Epidermal melanocyte (primary cell): ENCODE measurements at regions not wholly inside any gene's neighbourhood (a gene's known extent, or its start where the extent isn't known, plus 50 kb on each side); places are given as distances from the start of the nearest gene placed in this dataset.

Source experiments
- DNase-seq: peaks from one replicate; pipeline ENCODE4 v3.0.0; 2011; ENCODE audit warnings: low spot score; ENCODE audit not compliant: insufficient read length

GRCh38 chr3:21801631-21802030 lies 50.6 kb upstream of the ZNF385D start:
- DNase-seq, result no peak

DNA sequence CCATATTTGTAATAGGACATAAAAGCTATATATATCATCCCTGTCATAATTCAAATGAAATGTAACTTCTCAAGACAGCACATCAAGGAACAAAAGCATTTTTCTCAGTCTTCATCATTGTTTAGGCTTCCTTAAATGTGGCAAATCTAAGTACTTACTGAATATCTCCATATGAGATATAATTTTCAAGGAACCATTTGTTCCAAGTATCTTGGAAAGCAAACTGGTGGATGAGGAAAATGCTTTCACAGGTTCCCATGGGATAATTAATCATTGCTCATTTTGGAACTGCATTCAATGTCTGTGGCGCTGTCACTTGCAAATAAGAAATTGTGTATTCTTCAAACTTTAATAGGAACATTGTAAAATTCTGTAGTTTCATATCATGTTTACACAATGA lies 52.6 kb upstream of the ZNF385D start:
- no peak for DNase-seq

DNA sequence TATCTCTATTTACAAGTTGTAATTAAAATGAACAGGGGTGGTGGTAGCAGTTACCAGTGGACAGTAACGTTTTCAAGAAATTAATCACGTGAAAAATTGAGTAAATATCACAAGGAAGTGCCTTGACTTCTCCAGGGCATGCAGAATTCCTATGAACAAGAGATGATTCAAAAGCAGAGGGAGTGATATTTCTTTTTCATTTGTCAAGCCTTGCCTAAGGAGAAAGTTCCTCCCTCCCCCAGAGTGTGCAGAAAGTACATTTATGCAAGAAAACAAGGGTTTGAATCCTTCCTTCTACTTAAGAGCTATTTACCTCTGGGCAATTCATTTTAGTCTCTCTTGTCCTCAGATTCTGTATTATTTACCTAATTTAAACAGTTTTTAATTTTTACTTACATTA lies 53.3 kb upstream of the ZNF385D start:
- DNase-seq, result no peak

GRCh38 chr3:21806733-21807132 lies 55.7 kb upstream of the ZNF385D start:
- DNase-seq, result no peak

GRCh38 chr3:21825684-21826083 lies 74.7 kb upstream of the ZNF385D start:
- no peak for DNase-seq

DNA sequence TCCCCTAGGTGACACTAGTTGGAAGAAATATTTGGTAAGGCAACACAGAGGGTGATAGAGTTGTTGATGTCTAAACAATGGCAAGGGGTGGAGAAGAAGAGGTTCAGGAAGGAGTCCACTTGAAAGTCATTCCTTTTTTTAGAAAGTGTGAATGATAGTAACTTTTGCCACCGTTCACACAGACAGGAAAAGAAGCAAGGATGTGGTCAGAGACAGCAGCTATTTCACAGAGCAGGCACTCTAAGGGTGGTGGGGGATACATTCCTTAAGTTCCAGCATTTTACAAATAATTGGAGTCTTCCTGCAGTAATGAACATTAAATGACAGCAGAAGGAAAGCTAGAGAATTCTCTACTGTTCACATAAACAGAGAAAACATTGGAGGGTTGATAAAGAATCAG lies 75.4 kb upstream of the ZNF385D start:
- DNase-seq, result no peak

GRCh38 chr3:21830541-21830940 lies 79.5 kb upstream of the ZNF385D start:
- no peak for DNase-seq

DNA sequence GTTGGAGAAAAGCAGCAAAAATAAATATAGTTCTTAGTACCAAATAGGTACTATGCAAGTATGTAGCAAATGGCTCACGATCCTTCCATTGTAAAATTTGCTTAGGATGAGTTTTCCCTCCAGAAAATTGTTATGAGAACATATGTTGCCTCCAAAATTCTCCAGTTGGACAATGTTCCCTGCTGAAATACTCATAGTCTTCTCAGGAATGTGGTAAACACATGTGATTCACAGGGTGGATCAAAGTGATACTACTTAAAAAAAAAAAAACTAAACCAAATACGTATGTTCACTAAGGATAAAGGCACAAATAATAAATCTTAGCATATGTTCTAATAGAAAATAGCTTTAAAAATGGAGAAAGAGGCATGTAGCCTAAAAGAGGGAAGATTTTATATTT lies 84.3 kb upstream of the ZNF385D start:
- no peak for DNase-seq

- DNase-seq, result no peak
Observed at GRCh38 chr3:21836227-21836626, 85.2 kb upstream of the ZNF385D start.

- no peak for DNase-seq
Observed at GRCh38 chr3:21839176-21839575, 88.2 kb upstream of the ZNF385D start.

- no peak for DNase-seq
Observed at GRCh38 chr3:21839592-21839991, 88.6 kb upstream of the ZNF385D start.

DNA sequence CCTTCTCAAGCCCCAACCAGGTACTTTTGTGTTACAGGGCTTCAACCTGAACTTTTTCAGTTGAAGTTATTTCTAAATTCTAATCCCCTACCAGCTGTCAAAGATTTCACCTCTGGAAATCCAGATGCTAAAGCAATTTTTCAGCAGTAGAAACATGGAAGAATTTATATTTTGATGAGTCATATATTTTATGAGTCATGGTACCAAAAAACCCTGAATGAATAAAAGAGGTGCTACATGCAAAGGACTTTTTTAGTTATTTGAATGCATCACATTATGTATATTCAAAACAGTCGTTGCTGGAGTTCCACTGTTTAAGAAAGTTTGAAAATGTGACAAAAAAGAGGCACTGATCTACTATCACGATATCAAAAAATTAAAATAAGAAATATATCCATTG lies 96.0 kb upstream of the ZNF385D start:
- DNase-seq, result no peak

- no peak for DNase-seq
Observed at GRCh38 chr3:21859124-21860081, 108.4 kb upstream of the ZNF385D start.

- DNase-seq, result no peak
Observed at GRCh38 chr3:21860082-21860475, 109.1 kb upstream of the ZNF385D start.

- DNase-seq, result no peak
Observed at GRCh38 chr3:21860657-21861056, 109.6 kb upstream of the ZNF385D start.

GRCh38 chr3:21876782-21877181 lies 125.8 kb upstream of the ZNF385D start:
- DNase-seq, result no peak

DNA sequence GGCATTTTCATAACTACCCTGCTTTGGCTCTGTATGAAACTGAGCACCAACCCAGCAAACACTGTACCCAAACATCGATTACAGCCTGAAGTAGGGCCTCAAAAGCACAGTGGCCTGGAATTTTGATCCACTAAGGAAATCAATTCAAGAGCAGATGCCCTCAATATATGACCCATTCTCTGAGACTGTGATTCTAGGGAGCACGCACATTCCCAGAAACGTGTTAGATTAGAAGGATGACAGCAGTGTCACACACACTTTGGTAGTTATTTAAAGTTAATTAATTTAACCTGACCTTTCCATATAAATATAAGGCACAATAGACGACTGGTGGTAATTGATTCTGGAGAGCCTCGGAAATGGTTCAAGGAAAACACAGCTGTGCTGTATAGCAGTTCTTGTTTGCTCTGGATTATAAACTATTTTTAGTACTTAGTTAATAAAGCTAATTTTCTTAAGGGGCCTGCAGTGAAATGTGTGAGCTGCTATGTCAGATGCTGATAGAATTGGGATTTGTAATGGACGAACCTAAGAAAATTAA lies 126.3 kb upstream of the ZNF385D start:
- DNase-seq, result no peak

DNA sequence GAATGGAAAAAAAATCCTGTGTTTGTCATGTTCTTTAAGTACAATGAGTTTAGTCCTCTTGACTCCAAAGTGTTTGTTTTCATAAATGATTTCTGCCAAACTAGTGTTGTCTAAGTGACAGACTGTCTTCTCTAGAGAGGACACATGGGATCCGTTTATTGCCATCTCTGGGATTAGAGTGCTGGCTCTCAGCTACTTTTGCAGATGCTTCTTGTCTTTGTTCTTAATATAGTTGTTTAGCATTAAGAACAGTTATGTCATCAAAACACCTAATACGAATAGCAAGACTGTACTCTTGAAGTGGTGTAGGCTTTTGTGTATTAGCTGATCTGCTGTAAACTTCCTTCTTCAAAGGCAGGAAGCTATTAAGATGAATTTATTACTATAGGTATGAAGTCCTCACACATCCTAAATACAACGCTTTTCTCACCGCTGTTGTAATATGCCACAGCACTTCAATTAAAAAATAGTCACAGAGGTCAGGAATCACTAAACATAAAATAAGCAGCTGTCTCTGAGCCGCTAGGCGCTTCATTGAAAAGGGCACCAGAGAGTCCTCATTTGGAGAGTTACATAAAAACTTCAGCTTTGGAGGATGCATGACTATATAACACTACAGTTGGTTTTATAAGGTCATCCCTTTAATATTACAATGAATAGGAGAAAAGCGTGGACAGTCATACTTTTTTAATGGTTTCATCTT lies 128.3 kb upstream of the ZNF385D start:
- no peak for DNase-seq

- no peak for DNase-seq
Observed at GRCh38 chr3:21888656-21889055, 137.6 kb upstream of the ZNF385D start.

GRCh38 chr3:21889166-21889565 lies 138.2 kb upstream of the ZNF385D start:
- no peak for DNase-seq

DNA sequence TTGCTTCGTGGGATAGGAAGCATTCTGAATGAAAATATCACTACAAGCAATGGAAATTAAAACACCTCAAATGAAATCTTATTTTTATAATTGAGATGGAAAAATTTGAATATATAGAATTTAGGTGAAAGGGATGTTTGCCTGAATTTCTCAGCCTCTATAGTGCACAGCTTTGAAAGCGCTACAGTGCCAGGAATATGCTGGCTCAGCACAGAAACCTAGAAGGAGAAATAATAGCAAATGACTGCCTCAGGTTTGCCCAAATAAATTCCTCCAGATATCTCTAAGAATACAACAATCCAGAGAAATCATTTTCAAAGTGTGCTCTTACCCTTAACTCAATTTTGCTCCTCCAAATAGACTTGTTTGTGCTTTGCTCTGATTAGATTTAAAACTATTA lies 141.1 kb upstream of the ZNF385D start:
- DNase-seq, result no peak

- DNase-seq, result no peak
Observed at GRCh38 chr3:21893242-21893641, 142.2 kb upstream of the ZNF385D start.
